ENCODE measurements at regions not wholly inside any gene's neighbourhood (a gene's known extent, or its start where the extent isn't known, plus 50 kb on each side); places are given as distances from the start of the nearest gene placed in this dataset.

DNA sequence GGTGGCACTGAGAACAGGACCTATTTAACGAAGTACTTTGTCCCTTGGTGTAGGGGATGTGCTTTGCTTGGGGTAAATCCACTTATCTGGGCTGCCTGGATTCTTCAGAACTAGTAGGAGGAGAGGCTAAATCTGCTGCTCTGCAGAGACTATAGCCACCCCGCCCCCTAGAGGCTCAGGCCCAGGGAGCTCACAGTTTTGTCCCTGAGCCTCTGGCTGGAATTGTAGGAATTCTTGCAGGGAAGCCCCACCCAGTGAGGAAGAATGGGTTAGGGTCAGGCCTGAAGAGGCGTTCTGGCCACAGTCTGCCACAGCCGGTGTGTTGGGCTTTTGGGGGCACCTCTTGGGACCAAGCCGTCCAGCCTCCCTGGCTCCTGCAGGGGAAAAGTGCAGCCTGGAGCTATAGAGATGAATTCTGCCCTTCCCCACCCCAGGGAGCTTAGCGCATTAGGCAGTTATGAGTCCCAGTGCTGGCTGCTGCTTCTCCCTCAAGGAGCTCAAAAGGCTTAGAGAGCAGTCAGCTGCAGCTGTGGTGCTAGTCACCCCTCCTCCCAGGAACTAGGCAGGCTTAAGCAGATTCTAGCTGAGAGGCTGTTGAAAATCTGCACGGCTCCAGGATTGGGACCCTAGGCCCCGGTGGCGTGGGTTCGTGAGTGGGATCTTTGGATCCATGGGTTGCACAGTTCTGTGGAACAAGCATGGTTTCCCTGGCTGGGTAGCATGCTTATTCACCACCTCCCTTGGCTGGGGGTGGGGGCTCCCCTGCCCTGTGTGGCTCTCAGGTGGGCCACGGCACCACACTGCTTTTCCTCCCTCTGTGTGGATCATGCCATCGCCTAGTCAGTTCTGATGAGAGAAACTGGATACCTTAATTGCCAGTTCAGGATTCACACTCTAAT, 237.4 kb upstream of the TOM1L1 start:
- no peak overlapping the region for H3K9ac ChIP-seq (ENCODE audit: extremely low read depth, low read length, poor library complexity, severe bottlenecking)
- H3K4me1 ChIP-seq (ENCODE audit: control insufficient read depth, insufficient read depth, low read length): no peaks in the 10 kb centered on the region
- H3K27me3 ChIP-seq (ENCODE audit: control insufficient read depth, insufficient read depth, low read length, poor library complexity, severe bottlenecking): no peaks in the 10 kb centered on the region
- peaks cover 5% of the 10 kb centered on the region for H3K9me3 ChIP-seq (ENCODE audit: control insufficient read depth, low read length)
- no peak overlapping the region for H3K4me3 ChIP-seq (ENCODE audit: low read length)
- Mint-ChIP-seq H3K27me3 (ENCODE audit: insufficient read depth) (no peaks in the 10 kb centered on the region), H3K9me3 (peaks cover 1% of the 10 kb centered on the region), H3K4me1 (peaks cover 10% of the 10 kb centered on the region), H3K36me3 (ENCODE audit: low read depth) (no peaks in the 10 kb centered on the region), H3K4me3 (no peak overlapping the region), H3K27ac (no peak overlapping the region)
- DNase-seq: peak; percentile 89
- no peak overlapping the region for H3K27ac ChIP-seq (ENCODE audit: low read depth, low read length)
- TF ChIP-seq, protein P1, sequence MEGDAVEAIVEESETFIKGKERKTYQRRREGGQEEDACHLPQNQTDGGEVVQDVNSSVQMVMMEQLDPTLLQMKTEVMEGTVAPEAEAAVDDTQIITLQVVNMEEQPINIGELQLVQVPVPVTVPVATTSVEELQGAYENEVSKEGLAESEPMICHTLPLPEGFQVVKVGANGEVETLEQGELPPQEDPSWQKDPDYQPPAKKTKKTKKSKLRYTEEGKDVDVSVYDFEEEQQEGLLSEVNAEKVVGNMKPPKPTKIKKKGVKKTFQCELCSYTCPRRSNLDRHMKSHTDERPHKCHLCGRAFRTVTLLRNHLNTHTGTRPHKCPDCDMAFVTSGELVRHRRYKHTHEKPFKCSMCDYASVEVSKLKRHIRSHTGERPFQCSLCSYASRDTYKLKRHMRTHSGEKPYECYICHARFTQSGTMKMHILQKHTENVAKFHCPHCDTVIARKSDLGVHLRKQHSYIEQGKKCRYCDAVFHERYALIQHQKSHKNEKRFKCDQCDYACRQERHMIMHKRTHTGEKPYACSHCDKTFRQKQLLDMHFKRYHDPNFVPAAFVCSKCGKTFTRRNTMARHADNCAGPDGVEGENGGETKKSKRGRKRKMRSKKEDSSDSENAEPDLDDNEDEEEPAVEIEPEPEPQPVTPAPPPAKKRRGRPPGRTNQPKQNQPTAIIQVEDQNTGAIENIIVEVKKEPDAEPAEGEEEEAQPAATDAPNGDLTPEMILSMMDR (conservative IDR thresholded peaks at IDR 0.05): peak; percentile 64
- H3K36me3 ChIP-seq (ENCODE audit: control insufficient read depth, insufficient read depth, low read length): no peaks in the 10 kb centered on the region
- 92 to 98% methylated on average over 6 to 12 of the region's 12 CpGs for WGBS, 2 experiments (ENCODE audit: insufficient coverage in 1 of 2, insufficient read length in 1 of 2)

DNA sequence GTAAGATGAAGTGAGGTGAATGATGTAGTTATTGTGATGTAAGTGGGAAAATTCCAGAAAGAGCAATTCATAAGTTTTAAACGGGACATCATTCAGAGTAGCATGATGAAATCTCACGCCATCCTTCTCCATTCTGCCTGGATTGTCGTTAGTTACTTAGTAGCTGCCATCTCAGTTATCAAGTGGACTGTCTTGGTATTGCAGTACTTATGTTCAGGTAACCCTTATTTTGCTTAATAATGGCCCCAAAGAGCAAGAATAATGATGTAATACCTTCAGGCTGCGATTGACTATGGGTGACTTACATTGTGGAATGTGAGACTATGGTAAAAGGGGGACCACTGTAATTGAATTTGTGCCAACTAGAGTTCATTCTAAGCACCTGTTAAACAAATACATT, 234.1 kb upstream of the TOM1L1 start:
- TF ChIP-seq, protein P1 (conservative IDR thresholded peaks at IDR 0.05): peak; percentile 38
- Mint-ChIP-seq H3K9me3 (peaks cover 1% of the 10 kb centered on the region), H3K4me3 (no peak overlapping the region), H3K27me3 (ENCODE audit: insufficient read depth) (peaks cover 11% of the 10 kb centered on the region), H3K27ac (no peak overlapping the region), H3K4me1 (peaks cover 10% of the 10 kb centered on the region), H3K36me3 (ENCODE audit: low read depth) (no peaks in the 10 kb centered on the region)
- 75 to 85% methylated on average over 2 to 4 of the region's 4 CpGs for WGBS, 2 experiments (ENCODE audit: insufficient coverage in 1 of 2, insufficient read length in 1 of 2)
- no peak for DNase-seq
- Histone ChIP-seq H3K9ac (ENCODE audit: extremely low read depth, low read length, poor library complexity, severe bottlenecking) (no peak overlapping the region), H3K36me3 (ENCODE audit: control insufficient read depth, insufficient read depth, low read length) (no peaks in the 10 kb centered on the region), H3K9me3 (ENCODE audit: control insufficient read depth, low read length) (peaks cover 5% of the 10 kb centered on the region), H3K27ac (ENCODE audit: low read depth, low read length) (no peak overlapping the region), H3K4me3 (ENCODE audit: low read length) (no peak overlapping the region), H3K27me3 (ENCODE audit: control insufficient read depth, insufficient read depth, low read length, poor library complexity, severe bottlenecking) (no peaks in the 10 kb centered on the region), H3K4me1 (ENCODE audit: control insufficient read depth, insufficient read depth, low read length) (no peaks in the 10 kb centered on the region)

DNA sequence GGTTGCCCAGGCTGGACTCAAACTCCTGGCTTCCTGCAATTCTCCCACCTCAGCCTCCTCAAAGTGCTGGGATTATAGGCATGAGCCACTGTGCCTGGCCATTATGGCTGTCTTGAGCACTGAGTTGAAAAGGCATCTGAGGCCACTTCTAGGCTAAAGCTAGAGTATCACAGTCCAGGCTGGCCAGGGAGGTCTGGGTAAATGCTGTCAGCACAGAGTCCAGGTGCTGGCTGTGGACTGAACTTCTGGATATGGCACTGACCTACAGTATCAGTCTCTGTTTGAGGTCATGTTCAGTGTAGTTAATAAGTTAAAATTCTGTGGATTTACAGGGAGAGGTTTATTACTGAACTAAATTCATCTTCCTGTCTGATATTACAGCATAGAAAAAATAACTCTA, 222.5 kb upstream of the TOM1L1 start:
- H3K27ac Mint-ChIP-seq: no peak overlapping the region
- no peaks in the 10 kb centered on the region for H3K27me3 Mint-ChIP-seq (ENCODE audit: insufficient read depth)
- H3K9ac ChIP-seq (ENCODE audit: extremely low read depth, low read length, poor library complexity, severe bottlenecking): no peak overlapping the region

More for the DNA sequence above, 222.5 kb upstream of the TOM1L1 start:
- no peak overlapping the region for H3K4me3 ChIP-seq (ENCODE audit: low read length)
- no peak overlapping the region for H3K27ac ChIP-seq (ENCODE audit: low read depth, low read length)
- H3K9me3 ChIP-seq (ENCODE audit: control insufficient read depth, low read length): no peaks in the 10 kb centered on the region
- H3K36me3 Mint-ChIP-seq (ENCODE audit: low read depth): no peaks in the 10 kb centered on the region
- TF ChIP-seq, protein P1 (conservative IDR thresholded peaks at IDR 0.05): no peak
- no peak overlapping the region for H3K4me3 Mint-ChIP-seq
- no peak for DNase-seq
- H3K9me3 Mint-ChIP-seq: no peaks in the 10 kb centered on the region
- H3K4me1 Mint-ChIP-seq: no peaks in the 10 kb centered on the region
- no peaks in the 10 kb centered on the region for H3K27me3 ChIP-seq (ENCODE audit: control insufficient read depth, insufficient read depth, low read length, poor library complexity, severe bottlenecking)
- H3K4me1 ChIP-seq (ENCODE audit: control insufficient read depth, insufficient read depth, low read length): no peaks in the 10 kb centered on the region
- H3K36me3 ChIP-seq (ENCODE audit: control insufficient read depth, insufficient read depth, low read length): no peaks in the 10 kb centered on the region

All from endodermal cell (in vitro differentiated cells).